WTC11 (cell line): ENCODE measurements at regions not wholly inside any gene's neighbourhood (a gene's known extent, or its start where the extent isn't known, plus 50 kb on each side); places are given as distances from the start of the nearest gene placed in this dataset.

Experiments used
- ATAC-seq: fragments of 200-7000 bp; cut with Tn5 transposase; 2 replicates; pipeline ENCODE4 v1.10.0; 2021; ENCODE audit warnings: mild to moderate bottlenecking, moderate library complexity
- CTCF ChIA-PET: fragments of 300-600 bp; sonication (Branson Sonifier 250); formaldehyde crosslinking; loops from one replicate; lab custom pipeline; 2021; ENCODE audit warnings: antibody characterized with exemption; lab: Charles Lee
- POLR2A ChIA-PET: fragments of 350-600 bp; sonication (Branson Sonifier 250); formaldehyde crosslinking; loops from one replicate; lab custom pipeline; 2021; ENCODE audit warnings: antibody characterized with exemption; lab: Charles Lee
- DNase-seq: peaks from one replicate; pipeline ENCODE4 v3.0.0; 2021; ENCODE audit warnings: low spot score
- H3K27ac Mint-ChIP-seq: 2 replicates; pipeline ENCODE4 v1.8.0; 2021; ENCODE audit warnings: mixed read lengths
- H3K27me3 Mint-ChIP-seq: 2 replicates; pipeline ENCODE4 v1.8.0; 2021; ENCODE audit warnings: low read depth, mild to moderate bottlenecking, moderate library complexity, mixed read lengths
- H3K36me3 Mint-ChIP-seq: 2 replicates; pipeline ENCODE4 v1.8.0; 2021; ENCODE audit warnings: mixed read lengths
- H3K4me1 Mint-ChIP-seq: 2 replicates; pipeline ENCODE4 v1.8.0; 2022; ENCODE audit warnings: mixed read lengths
- H3K4me3 Mint-ChIP-seq: 2 replicates; pipeline ENCODE4 v1.8.0; 2021; ENCODE audit warnings: mild to moderate bottlenecking, moderate library complexity, mixed read lengths
- H3K9me3 Mint-ChIP-seq: 2 replicates; pipeline ENCODE4 v1.8.0; 2021; ENCODE audit warnings: mixed read lengths
- CREB1 ChIP-seq: sonication (generic); formaldehyde crosslinking; IDR thresholded peaks from 2 replicates; pipeline ENCODE4 v1.8.0; 2023; ENCODE audit warnings: mild to moderate bottlenecking, missing genetic modification reagents
- CREM ChIP-seq: sonication (generic); formaldehyde crosslinking; IDR thresholded peaks from 2 replicates; pipeline ENCODE4 v1.8.1; 2022; ENCODE audit warnings: mild to moderate bottlenecking, missing genetic modification reagents, moderate library complexity
- FOXP1 ChIP-seq: sonication (generic); formaldehyde crosslinking; IDR thresholded peaks from 2 replicates; pipeline ENCODE4 v1.8.0; 2022; ENCODE audit warnings: missing genetic modification reagents, mild to moderate bottlenecking, moderate library complexity, borderline replicate concordance
- HMGXB4 ChIP-seq: sonication (generic); formaldehyde crosslinking; IDR thresholded peaks from 2 replicates; pipeline ENCODE4 v1.8.1; 2023; ENCODE audit warnings: mild to moderate bottlenecking, moderate library complexity, missing genetic modification reagents
- JAZF1 ChIP-seq: fragments of 250-450 bp; sonication (Bioruptor Pico); IDR thresholded peaks from 2 replicates; pipeline ENCODE4 v1.9.0; 2021; ENCODE audit warnings: moderate library complexity, mild to moderate bottlenecking, inconsistent platforms
- KAT7 ChIP-seq: sonication (generic); formaldehyde crosslinking; IDR thresholded peaks from 2 replicates; pipeline ENCODE4 v1.8.1; 2023; ENCODE audit warnings: missing genetic modification reagents, mild to moderate bottlenecking, borderline replicate concordance
- NFATC4 ChIP-seq: fragments of 250-450 bp; sonication (Bioruptor Pico); IDR thresholded peaks from 2 replicates; pipeline ENCODE4 v1.9.0; 2021; ENCODE audit warnings: mild to moderate bottlenecking
- NR1H2 ChIP-seq: sonication (generic); formaldehyde crosslinking; IDR thresholded peaks from 2 replicates; pipeline ENCODE4 v1.9.0; 2021; ENCODE audit warnings: mild to moderate bottlenecking, moderate library complexity, missing genetic modification reagents
- SOX15 ChIP-seq: fragments of 250-450 bp; sonication (Bioruptor Pico); IDR thresholded peaks from 2 replicates; pipeline ENCODE4 v1.9.0; 2021; ENCODE audit warnings: mild to moderate bottlenecking
- TCF7 ChIP-seq: sonication (generic); formaldehyde crosslinking; IDR thresholded peaks from 2 replicates; pipeline ENCODE4 v1.8.0; 2022; ENCODE audit warnings: mild to moderate bottlenecking, low read depth, missing genetic modification reagents, moderate library complexity
- TEAD4 ChIP-seq: sonication (generic); formaldehyde crosslinking; IDR thresholded peaks from 2 replicates; pipeline ENCODE4 v1.8.0; 2022; ENCODE audit warnings: mild to moderate bottlenecking, missing genetic modification reagents
- USF2 ChIP-seq: sonication (generic); formaldehyde crosslinking; IDR thresholded peaks from 2 replicates; pipeline ENCODE4 v1.8.1; 2023; ENCODE audit warnings: mild to moderate bottlenecking, missing genetic modification reagents, moderate library complexity
- ZBTB21 ChIP-seq: sonication (generic); formaldehyde crosslinking; IDR thresholded peaks from 2 replicates; pipeline ENCODE4 v1.8.1; 2023; ENCODE audit warnings: mild to moderate bottlenecking, missing genetic modification reagents, borderline replicate concordance
- ZMAT4 ChIP-seq: fragments of 250-450 bp; sonication (Bioruptor Pico); IDR thresholded peaks from 2 replicates; pipeline ENCODE4 v1.9.0; 2021; ENCODE audit warnings: mild to moderate bottlenecking
- ZNF138 ChIP-seq: sonication (generic); formaldehyde crosslinking; conservative IDR thresholded peaks from 2 replicates; pipeline ENCODE4 v1.8.1; 2022; ENCODE audit warnings: mild to moderate bottlenecking, moderate library complexity, missing genetic modification reagents
- ZNF396 ChIP-seq: fragments of 250-450 bp; sonication (Bioruptor Pico); IDR thresholded peaks from 2 replicates; pipeline ENCODE4 v1.8.0; 2021; ENCODE audit warnings: mild to moderate bottlenecking, moderate library complexity, borderline replicate concordance
- TF ChIP-seq, protein P1 (sequence below): fragments of 250-450 bp; sonication (Bioruptor Pico); IDR thresholded peaks from 2 replicates; pipeline ENCODE4 v1.9.0; 2021; ENCODE audit warnings: mild to moderate bottlenecking, borderline replicate concordance
- TF ChIP-seq, protein P2 (sequence below): sonication (generic); formaldehyde crosslinking; conservative IDR thresholded peaks from 2 replicates; pipeline ENCODE4 v1.8.1; 2022; ENCODE audit warnings: mild to moderate bottlenecking, missing genetic modification reagents
- TF ChIP-seq, protein P3 (sequence below): sonication (generic); formaldehyde crosslinking; IDR thresholded peaks from 2 replicates; pipeline ENCODE4 v1.8.1; 2023; ENCODE audit warnings: mild to moderate bottlenecking, missing genetic modification reagents, borderline replicate concordance

DNA sequence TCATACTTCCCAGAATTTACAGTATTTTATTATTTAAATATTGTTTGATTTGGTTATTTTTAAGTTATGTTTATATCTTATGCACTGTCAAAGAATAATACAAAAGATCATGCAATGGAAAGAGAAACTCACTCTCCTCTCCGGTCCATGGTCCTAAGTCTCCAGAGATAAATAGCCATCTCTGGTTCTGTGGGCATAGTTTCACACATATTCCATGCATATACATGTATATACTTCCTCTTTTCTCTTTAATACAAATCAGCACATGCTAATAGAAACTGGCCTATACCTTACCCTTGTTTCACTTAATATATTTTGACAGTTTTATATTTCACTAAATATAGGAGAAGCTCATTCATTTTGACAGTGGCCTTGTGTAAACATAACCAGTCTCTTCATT is 901.7 kb upstream of the CITED2 start (continued):
- TF ChIP-seq USF2 (CRISPR knock-in tag) (no peak), HMGXB4 (CRISPR knock-in tag) (no peak), TCF7 (CRISPR knock-in tag) (no peak)

DNA sequence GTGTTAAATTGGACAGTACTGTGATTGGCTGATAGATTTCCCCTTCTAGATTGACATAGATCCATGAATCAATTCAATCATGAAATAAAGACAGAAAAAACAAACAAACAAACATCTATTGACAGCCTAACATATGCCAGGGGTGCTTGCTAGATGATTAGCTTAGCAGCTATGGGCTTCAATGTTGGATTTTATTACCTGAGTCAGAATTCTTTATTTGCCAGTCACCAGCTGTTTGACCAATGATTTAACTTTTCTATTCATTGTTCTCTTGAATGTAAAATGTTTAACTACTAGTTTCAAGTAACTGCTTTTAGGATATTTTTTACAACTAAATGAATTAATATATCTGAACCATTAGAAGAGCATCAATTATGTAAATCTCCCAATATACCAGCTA is 901.3 kb upstream of the CITED2 start:
- H3K27me3 Mint-ChIP-seq, result no peaks in the 10 kb centered on the region
- ATAC-seq (no peak), DNase-seq (no peak)
- no peaks in the 10 kb centered on the region for H3K36me3 Mint-ChIP-seq
- H3K4me1 Mint-ChIP-seq, result peaks cover 6% of the 10 kb centered on the region
- CTCF ChIA-PET, result no interaction called here
- no peak overlapping the region for H3K27ac Mint-ChIP-seq
- H3K4me3 Mint-ChIP-seq, result no peak overlapping the region
- POLR2A ChIA-PET, result no interaction called here
- no peaks in the 10 kb centered on the region for H3K9me3 Mint-ChIP-seq
- TF ChIP-seq ZMAT4 (CRISPR knock-in tag) (no peak), FOXP1 (no peak), ZNF396 (CRISPR knock-in tag) (no peak), NR1H2 (no peak), NFATC4 (no peak), TEAD4 (no peak)
- TF ChIP-seq, protein P1, sequence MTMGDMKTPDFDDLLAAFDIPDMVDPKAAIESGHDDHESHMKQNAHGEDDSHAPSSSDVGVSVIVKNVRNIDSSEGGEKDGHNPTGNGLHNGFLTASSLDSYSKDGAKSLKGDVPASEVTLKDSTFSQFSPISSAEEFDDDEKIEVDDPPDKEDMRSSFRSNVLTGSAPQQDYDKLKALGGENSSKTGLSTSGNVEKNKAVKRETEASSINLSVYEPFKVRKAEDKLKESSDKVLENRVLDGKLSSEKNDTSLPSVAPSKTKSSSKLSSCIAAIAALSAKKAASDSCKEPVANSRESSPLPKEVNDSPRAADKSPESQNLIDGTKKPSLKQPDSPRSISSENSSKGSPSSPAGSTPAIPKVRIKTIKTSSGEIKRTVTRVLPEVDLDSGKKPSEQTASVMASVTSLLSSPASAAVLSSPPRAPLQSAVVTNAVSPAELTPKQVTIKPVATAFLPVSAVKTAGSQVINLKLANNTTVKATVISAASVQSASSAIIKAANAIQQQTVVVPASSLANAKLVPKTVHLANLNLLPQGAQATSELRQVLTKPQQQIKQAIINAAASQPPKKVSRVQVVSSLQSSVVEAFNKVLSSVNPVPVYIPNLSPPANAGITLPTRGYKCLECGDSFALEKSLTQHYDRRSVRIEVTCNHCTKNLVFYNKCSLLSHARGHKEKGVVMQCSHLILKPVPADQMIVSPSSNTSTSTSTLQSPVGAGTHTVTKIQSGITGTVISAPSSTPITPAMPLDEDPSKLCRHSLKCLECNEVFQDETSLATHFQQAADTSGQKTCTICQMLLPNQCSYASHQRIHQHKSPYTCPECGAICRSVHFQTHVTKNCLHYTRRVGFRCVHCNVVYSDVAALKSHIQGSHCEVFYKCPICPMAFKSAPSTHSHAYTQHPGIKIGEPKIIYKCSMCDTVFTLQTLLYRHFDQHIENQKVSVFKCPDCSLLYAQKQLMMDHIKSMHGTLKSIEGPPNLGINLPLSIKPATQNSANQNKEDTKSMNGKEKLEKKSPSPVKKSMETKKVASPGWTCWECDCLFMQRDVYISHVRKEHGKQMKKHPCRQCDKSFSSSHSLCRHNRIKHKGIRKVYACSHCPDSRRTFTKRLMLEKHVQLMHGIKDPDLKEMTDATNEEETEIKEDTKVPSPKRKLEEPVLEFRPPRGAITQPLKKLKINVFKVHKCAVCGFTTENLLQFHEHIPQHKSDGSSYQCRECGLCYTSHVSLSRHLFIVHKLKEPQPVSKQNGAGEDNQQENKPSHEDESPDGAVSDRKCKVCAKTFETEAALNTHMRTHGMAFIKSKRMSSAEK (CRISPR knock-in tag), result no peak
- TF ChIP-seq, all 79 proteins: peak for 0

GRCh38 chr6:140274548-140274947 is 900.1 kb upstream of the CITED2 start:
- Mint-ChIP-seq H3K27ac (no peak overlapping the region), H3K4me3 (no peak overlapping the region), H3K4me1 (peaks cover 6% of the 10 kb centered on the region), H3K9me3 (no peaks in the 10 kb centered on the region), H3K36me3 (no peaks in the 10 kb centered on the region), H3K27me3 (no peaks in the 10 kb centered on the region)
- CTCF ChIA-PET, result no interaction called here
- no peak for DNase-seq
- POLR2A ChIA-PET, result no interaction called here
- ATAC-seq, result no peak
- TF ChIP-seq, protein P1 (CRISPR knock-in tag), result no peak
- TF ChIP-seq CREB1 (CRISPR knock-in tag) (no peak), CREM (no peak), ZBTB21 (no peak), ZNF138 (no peak), SOX15 (CRISPR knock-in tag) (no peak), JAZF1 (CRISPR knock-in tag) (no peak), KAT7 (CRISPR knock-in tag) (no peak)
- TF ChIP-seq, protein P2, sequence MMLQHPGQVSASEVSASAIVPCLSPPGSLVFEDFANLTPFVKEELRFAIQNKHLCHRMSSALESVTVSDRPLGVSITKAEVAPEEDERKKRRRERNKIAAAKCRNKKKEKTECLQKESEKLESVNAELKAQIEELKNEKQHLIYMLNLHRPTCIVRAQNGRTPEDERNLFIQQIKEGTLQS (CRISPR knock-in tag), result no peak
- TF ChIP-seq, protein P3, sequence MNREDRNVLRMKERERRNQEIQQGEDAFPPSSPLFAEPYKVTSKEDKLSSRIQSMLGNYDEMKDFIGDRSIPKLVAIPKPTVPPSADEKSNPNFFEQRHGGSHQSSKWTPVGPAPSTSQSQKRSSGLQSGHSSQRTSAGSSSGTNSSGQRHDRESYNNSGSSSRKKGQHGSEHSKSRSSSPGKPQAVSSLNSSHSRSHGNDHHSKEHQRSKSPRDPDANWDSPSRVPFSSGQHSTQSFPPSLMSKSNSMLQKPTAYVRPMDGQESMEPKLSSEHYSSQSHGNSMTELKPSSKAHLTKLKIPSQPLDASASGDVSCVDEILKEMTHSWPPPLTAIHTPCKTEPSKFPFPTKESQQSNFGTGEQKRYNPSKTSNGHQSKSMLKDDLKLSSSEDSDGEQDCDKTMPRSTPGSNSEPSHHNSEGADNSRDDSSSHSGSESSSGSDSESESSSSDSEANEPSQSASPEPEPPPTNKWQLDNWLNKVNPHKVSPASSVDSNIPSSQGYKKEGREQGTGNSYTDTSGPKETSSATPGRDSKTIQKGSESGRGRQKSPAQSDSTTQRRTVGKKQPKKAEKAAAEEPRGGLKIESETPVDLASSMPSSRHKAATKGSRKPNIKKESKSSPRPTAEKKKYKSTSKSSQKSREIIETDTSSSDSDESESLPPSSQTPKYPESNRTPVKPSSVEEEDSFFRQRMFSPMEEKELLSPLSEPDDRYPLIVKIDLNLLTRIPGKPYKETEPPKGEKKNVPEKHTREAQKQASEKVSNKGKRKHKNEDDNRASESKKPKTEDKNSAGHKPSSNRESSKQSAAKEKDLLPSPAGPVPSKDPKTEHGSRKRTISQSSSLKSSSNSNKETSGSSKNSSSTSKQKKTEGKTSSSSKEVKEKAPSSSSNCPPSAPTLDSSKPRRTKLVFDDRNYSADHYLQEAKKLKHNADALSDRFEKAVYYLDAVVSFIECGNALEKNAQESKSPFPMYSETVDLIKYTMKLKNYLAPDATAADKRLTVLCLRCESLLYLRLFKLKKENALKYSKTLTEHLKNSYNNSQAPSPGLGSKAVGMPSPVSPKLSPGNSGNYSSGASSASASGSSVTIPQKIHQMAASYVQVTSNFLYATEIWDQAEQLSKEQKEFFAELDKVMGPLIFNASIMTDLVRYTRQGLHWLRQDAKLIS (CRISPR knock-in tag), result no peak
